ENCODE measurements at regions not wholly inside any gene's neighbourhood (a gene's known extent, or its start where the extent isn't known, plus 50 kb on each side); places are given as distances from the start of the nearest gene placed in this dataset.

DNA sequence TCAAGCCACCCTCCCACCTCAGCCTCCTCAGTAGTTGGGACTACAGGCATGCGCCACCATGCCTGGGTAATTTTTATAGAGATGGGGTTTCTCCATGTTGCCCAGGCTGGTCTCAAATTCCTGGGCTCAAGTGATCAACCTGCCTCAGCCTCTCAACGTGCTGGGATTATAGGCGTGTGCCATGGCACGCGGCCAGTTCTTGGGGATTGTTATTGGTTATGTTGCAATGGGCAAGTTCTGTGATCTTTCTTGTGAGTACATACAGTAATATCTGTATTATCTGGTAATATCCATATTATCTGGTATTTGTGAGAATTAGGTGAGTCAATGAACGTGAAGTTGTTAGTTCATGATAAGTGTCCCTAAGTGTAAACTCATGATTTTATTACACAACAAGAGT lies 90.3 kb upstream of the TBL1X start:
- TF ChIP-seq, protein P1, sequence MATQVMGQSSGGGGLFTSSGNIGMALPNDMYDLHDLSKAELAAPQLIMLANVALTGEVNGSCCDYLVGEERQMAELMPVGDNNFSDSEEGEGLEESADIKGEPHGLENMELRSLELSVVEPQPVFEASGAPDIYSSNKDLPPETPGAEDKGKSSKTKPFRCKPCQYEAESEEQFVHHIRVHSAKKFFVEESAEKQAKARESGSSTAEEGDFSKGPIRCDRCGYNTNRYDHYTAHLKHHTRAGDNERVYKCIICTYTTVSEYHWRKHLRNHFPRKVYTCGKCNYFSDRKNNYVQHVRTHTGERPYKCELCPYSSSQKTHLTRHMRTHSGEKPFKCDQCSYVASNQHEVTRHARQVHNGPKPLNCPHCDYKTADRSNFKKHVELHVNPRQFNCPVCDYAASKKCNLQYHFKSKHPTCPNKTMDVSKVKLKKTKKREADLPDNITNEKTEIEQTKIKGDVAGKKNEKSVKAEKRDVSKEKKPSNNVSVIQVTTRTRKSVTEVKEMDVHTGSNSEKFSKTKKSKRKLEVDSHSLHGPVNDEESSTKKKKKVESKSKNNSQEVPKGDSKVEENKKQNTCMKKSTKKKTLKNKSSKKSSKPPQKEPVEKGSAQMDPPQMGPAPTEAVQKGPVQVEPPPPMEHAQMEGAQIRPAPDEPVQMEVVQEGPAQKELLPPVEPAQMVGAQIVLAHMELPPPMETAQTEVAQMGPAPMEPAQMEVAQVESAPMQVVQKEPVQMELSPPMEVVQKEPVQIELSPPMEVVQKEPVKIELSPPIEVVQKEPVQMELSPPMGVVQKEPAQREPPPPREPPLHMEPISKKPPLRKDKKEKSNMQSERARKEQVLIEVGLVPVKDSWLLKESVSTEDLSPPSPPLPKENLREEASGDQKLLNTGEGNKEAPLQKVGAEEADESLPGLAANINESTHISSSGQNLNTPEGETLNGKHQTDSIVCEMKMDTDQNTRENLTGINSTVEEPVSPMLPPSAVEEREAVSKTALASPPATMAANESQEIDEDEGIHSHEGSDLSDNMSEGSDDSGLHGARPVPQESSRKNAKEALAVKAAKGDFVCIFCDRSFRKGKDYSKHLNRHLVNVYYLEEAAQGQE (IDR thresholded peaks at IDR 0.05; ENCODE audit: insufficient read depth in 1 of 2, low read depth in 2 of 2, low read length in 2 of 2), result no peak
- TF ChIP-seq TAF1 (IDR thresholded peaks at IDR 0.05; ENCODE audit: borderline replicate concordance, insufficient read depth, low read length) (no peak), POLR2AphosphoS5 (IDR thresholded peaks at IDR 0.05; ENCODE audit: low read depth, low read length) (no peak), SIN3A (IDR thresholded peaks at IDR 0.05; ENCODE audit: borderline replicate concordance, insufficient read depth, low read length) (no peak), FOXP2 (optimal IDR thresholded peaks at IDR 0.05; ENCODE audit: borderline replicate concordance, extremely low read depth, extremely low read length, insufficient read depth) (no peak)

DNA sequence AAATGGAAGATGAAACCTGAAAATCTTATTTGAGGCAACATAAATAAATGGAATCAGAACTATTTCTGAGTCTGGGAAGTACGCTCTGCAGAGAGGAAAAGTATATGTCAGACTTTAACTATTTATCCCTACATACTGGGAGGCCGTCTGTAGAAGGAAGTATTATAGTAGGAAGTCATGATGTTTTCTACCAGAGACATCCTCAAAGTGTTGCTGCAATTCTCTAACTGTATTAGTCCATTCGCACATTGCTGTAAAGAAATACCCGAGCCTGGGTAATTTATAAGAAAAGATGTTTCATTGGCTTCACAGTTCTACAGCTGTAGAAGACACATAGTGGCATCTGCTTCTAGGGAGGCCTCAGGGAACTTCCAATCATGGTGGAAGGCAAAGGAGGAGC lies 88.7 kb upstream of the TBL1X start:
- TF ChIP-seq SIN3A (IDR thresholded peaks at IDR 0.05; ENCODE audit: borderline replicate concordance, insufficient read depth, low read length) (no peak), POLR2AphosphoS5 (IDR thresholded peaks at IDR 0.05; ENCODE audit: low read depth, low read length) (no peak), FOXP2 (optimal IDR thresholded peaks at IDR 0.05; ENCODE audit: borderline replicate concordance, extremely low read depth, extremely low read length, insufficient read depth) (no peak), TAF1 (IDR thresholded peaks at IDR 0.05; ENCODE audit: borderline replicate concordance, insufficient read depth, low read length) (no peak)
- TF ChIP-seq, protein P1 (IDR thresholded peaks at IDR 0.05; ENCODE audit: insufficient read depth in 1 of 2, low read depth in 2 of 2, low read length in 2 of 2), result no peak

DNA sequence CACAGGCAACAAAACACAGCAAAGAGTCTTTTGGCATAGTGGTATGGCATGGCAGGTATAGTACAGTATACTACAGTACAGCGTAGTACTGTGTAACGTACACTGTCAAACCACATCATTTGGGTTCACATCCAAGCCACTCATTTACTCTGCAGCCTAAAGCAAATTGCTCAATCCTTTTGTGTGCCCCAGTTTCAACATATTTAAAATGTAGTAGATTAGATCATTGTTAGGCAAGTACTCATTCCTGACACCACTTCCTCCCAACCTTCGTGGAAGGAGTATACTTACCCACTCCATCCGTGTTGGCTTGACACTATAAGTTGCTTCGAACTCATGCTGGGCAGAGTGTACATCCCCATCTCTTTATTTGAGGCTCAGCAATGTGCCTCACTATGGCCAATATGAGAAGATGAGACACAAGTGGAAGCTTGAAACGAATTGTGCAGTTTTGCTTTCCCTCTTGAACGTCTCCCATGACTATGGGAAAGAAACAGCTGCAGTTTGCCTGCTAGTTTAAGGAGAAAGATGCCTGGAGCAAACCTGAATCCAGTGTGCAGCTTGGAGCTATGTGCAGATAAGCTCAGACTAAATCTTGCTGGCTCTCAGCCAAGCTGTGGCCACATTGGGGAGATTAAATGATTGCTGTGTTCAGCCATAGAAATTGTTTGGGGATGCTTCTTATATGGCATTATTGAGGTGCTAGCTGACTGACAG lies 85.7 kb upstream of the TBL1X start:
- no peak for TF ChIP-seq POLR2AphosphoS5 (IDR thresholded peaks at IDR 0.05; ENCODE audit: low read depth, low read length)
- no peak for TF ChIP-seq FOXP2 (optimal IDR thresholded peaks at IDR 0.05; ENCODE audit: borderline replicate concordance, extremely low read depth, extremely low read length, insufficient read depth)
- TF ChIP-seq SIN3A (IDR thresholded peaks at IDR 0.05; ENCODE audit: borderline replicate concordance, insufficient read depth, low read length), result no peak
- TF ChIP-seq, protein P1 (IDR thresholded peaks at IDR 0.05; ENCODE audit: insufficient read depth in 1 of 2, low read depth in 2 of 2, low read length in 2 of 2), result no peak
- TF ChIP-seq TAF1 (IDR thresholded peaks at IDR 0.05; ENCODE audit: borderline replicate concordance, insufficient read depth, low read length), result no peak

DNA sequence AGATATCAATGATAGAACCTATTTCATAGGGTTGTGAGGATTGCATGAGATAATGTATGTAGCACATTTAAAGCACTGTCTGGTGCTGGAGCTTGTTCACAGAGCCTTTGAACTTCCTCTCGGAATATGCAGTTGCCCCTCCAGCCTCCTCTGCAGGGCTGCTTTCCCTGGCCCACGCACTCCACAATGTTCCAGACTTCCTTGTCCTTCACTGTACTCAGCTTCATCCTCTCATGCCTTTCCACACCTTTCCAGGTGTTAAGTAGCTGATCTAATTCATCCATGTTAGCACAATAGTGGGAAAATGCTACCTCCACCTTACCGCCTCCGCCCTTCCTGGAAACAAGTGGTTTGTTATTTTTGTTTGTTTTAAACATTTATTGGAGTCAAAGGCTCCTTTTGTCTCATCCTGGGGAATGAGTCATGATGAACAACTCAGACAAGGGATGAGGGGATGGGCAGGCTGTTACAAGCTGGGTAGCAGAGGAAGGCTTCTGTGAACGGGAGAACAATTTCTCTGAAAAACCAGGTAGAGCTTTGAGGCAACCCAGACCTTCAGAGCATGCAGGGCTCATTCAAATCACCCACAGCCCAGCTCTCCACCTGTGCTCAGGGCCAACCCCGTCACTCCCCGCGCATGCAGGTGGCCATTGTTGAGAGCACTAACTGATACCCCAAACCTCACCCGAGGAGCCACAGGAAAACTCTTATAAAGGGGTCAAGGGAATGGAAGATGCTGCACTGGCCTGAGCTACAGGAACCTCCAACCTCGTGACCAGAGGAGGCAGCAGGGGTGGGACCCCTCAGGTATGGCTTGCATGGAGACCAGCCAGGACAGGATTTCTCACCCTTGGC lies 84.9 kb upstream of the TBL1X start:
- TF ChIP-seq TAF1 (IDR thresholded peaks at IDR 0.05; ENCODE audit: borderline replicate concordance, insufficient read depth, low read length), result no peak
- no peak for TF ChIP-seq SIN3A (IDR thresholded peaks at IDR 0.05; ENCODE audit: borderline replicate concordance, insufficient read depth, low read length)
- no peak for TF ChIP-seq POLR2AphosphoS5 (IDR thresholded peaks at IDR 0.05; ENCODE audit: low read depth, low read length)
- no peak for TF ChIP-seq FOXP2 (optimal IDR thresholded peaks at IDR 0.05; ENCODE audit: borderline replicate concordance, extremely low read depth, extremely low read length, insufficient read depth)
- TF ChIP-seq, protein P1 (IDR thresholded peaks at IDR 0.05; ENCODE audit: insufficient read depth in 1 of 2, low read depth in 2 of 2, low read length in 2 of 2), result no peak
